AG09309 (cell line): ENCODE measurements at regions not wholly inside any gene's neighbourhood (a gene's known extent, or its start where the extent isn't known, plus 50 kb on each side); places are given as distances from the start of the nearest gene placed in this dataset.

Source experiments
- DNase-seq: peaks from one replicate; pipeline ENCODE4 v3.0.0-alpha.2; 2010; ENCODE audit warnings: low read depth
- H3K4me3 ChIP-seq: 2 replicates; pipeline ENCODE4 v1.5.1; 2011; ENCODE audit warnings: mild to moderate bottlenecking, low read depth, low read length, moderate library complexity; ENCODE audit not compliant: control insufficient read depth
- TF ChIP-seq, protein P1 (sequence below): IDR thresholded peaks from 2 replicates; pipeline ENCODE4 v1.5.1; 2011; ENCODE audit warnings: mild to moderate bottlenecking, low read depth, low read length, inconsistent platforms; ENCODE audit not compliant: insufficient read depth, control insufficient read depth; ENCODE audit errors: missing control alignments

DNA sequence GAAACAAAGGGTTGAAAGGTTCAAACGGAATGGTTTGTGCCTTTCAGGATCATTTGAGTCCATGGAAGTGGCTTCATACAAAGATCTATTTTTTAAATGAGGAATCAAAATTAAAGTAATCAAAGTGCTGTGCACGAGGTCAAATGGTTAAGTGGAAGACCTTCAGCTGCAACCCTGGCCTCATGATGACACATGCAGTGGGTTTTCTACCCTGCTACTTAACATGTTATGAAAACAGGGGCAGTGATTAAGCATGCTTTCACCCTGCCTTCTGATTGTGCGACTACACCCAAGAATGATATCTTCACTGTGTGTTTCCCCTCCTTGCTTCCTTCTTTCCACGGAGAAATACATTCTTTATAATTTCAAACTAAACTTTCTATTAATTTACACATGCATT, 604.2 kb downstream of the LRRIQ3 start:
- H3K4me3 ChIP-seq, result no peak overlapping the region
- TF ChIP-seq, protein P1, sequence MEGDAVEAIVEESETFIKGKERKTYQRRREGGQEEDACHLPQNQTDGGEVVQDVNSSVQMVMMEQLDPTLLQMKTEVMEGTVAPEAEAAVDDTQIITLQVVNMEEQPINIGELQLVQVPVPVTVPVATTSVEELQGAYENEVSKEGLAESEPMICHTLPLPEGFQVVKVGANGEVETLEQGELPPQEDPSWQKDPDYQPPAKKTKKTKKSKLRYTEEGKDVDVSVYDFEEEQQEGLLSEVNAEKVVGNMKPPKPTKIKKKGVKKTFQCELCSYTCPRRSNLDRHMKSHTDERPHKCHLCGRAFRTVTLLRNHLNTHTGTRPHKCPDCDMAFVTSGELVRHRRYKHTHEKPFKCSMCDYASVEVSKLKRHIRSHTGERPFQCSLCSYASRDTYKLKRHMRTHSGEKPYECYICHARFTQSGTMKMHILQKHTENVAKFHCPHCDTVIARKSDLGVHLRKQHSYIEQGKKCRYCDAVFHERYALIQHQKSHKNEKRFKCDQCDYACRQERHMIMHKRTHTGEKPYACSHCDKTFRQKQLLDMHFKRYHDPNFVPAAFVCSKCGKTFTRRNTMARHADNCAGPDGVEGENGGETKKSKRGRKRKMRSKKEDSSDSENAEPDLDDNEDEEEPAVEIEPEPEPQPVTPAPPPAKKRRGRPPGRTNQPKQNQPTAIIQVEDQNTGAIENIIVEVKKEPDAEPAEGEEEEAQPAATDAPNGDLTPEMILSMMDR, result no peak
- no peak for DNase-seq

DNA sequence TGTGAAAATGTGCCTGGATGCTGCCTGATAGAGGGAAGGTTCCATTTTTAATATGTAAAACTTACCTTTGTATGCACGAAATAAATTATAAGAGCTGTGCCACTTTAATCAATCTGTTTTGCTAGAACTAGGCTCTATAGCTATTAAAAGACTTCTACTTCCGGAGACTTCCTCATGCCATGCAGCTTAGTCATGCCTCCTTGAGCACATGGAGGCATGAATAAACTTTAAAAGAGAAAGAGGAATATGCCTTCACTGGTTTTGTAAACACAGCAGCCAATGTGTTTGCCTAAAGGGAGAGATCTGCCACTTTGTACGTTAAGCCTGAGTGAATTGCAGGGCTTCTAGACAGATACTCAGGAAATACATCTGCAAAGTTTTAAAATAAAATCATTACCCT, 604.6 kb downstream of the LRRIQ3 start:
- no peak for DNase-seq
- H3K4me3 ChIP-seq, result no peak overlapping the region
- TF ChIP-seq, protein P1, result no peak

DNA sequence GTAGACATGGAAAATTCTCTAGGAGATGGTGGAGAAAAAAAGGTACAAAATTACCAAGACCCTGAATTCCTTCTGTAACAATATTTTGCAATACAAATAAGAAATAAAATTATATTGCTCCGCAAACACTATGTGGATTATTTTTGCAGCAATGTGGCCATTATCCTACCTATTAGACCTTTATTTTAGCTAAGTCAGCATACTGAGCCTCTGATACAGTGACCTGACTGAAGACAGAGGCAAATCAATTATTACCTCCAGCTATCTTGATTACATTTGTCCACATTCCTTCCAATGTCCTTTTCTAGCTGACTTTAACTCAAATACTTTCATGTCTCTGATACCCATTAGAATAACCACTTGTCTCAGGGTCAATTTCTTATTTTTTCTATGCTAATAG, 610.9 kb downstream of the LRRIQ3 start:
- TF ChIP-seq, protein P1, result no peak
- no peak for DNase-seq

DNA sequence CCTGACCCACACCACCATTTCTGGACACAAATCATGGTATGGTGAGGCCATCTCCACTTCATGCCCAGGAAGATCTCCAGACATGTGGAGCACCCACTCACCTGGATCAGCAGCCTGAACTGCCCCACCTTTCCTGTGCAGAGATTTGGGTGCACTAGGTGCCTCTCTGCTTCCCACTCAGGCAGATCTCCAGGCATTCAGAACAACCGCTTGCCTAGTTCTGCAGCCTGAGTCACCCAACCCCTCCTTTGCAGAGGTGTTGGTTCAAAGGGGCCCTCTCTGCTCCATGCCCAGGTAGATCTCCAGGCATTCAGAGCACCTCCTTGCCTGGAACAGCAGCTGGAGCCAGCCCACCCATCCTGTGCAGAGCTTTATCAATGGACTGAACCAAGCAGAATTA, 620.8 kb downstream of the LRRIQ3 start:
- H3K4me3 ChIP-seq, result no peak overlapping the region
- no peak for DNase-seq
- TF ChIP-seq, protein P1, result no peak

More for the DNA sequence above, 610.9 kb downstream of the LRRIQ3 start:
- H3K4me3 ChIP-seq, result no peak overlapping the region

DNA sequence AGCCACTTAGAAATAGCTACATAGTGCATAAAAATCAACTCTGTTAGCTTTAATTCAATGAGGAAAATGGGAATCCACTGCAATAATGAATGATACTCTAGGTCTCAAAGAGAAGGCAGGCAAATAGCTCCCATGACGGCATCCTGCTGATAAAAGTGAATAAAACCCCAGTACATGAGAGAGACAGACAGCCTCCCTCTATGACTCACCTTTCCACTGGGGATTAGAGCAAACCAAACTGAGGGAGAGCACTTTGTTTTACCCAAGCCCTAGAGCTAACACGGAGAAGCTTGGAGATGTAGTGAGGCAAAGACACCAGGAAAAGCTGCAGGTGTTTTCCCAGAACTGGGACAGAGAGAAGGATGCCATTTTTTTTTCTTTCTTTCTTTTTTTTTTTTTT, 621.9 kb downstream of the LRRIQ3 start:
- DNase-seq, result no peak
- no peak overlapping the region for H3K4me3 ChIP-seq
- TF ChIP-seq, protein P1, result no peak

DNA sequence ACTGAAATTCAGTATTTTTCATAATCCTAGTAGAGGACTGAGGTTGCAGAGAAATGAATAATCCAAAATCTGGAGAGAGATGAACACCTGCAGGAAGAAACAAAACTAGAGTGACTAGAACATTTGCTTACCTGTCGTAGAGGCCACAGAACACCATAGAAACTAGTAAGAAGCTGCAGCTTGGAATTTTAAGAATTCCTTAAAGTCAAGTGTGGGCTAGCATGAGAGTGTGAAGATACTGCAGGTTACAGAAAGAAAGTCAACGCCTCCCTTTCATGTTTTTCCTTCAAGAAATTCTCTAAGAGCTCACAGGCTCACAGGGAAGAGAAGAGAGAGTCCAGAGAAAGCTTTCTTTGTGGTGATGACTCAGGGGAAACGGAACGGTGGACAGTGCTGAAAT, 633.7 kb downstream of the LRRIQ3 start:
- no peak overlapping the region for H3K4me3 ChIP-seq
- no peak for DNase-seq
- TF ChIP-seq, protein P1, result no peak

DNA sequence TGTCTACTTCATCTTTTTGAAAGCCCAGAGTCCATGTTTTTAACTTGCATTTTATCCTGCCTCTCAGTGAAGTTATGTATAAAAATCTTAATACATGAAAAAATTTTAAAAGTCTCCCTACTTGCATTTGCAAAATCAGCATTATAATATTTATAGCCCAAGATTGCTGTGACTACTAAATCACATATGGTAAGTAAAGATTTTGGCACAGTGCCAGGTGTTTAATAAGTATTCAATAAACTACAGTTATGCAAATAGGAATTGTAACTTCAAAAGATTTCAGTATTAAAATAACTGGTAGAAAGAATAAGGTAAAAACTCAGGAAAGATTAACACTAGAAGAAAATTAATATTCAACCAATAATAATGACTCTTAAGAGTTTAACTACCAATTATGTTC, 641.7 kb downstream of the LRRIQ3 start:
- DNase-seq, result no peak
- no peak overlapping the region for H3K4me3 ChIP-seq
- TF ChIP-seq, protein P1, result no peak
